GF-D8 (cell line): ENCODE measurements at regions not wholly inside any gene's neighbourhood (a gene's known extent, or its start where the extent isn't known, plus 50 kb on each side); places are given as distances from the start of the nearest gene placed in this dataset.
"Not testable (repeated sequence)": the region's sequence is repeated elsewhere in the genome, so short reads cannot be mapped to it uniquely, and the experiment has no call there.

ENCODE experiments used
- DNase-seq: peaks from one replicate; lab custom pipeline; 2025; lab: John Stamatoyannopoulos, UW

DNA sequence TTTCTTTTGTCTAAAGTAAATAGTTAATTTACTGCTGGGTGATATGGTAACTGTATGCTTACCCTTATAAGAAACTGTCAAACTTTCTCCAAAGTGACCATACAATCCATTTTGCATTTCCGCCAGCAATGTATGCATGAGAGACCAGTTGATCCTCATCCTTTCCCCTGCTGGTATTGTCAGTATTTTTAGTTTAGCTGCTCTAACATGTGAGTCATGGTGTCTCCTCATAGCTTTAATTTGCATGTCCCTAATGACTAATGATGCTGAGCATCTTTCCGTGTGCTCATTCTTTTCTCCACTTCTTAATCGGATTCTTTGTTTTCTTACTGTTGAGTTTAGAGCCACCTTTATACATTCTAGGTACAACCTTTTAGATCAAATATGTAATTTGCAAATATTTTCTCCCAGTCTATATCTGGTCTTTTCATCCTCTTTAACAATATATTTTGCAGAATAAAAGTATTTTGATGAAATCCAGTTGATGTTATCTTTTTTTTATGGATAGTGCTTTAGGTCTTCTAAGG is 379.9 kb downstream of the BCL2L11 start:
- DNase-seq, result not testable (repeated sequence)

DNA sequence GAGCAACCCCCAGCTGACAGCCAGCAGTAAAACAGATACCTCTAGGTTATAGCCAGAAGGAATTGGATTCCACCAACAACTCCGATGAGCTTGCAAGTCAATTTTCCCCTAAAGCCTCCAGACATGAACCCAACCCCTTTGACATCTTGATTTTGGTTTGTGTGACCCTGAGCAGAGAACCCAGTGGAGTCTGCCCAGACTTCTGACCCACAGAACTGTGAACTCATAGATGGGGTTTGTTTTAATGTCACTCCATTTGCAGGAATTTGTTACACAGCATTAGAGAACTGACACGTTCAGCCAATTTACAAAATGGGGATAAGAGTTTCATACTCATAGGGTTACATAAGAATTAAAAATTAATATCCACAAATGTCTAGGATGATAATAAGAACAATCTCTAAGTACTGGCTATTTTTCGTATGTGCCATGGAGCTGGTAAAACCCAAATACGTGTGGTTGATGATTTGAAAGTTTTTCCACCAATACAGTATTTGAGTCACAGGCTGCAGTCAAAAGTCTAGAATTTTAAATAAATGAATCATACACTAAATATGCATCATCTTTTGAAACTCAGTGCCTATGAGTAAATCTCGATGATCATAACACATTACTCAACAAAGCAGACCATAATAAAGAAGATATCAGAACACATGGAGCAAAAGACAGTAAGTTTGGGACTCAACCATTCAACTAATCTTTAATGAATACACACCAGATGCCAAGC is 380.0 kb downstream of the ANAPC1 start:
- DNase-seq, result not testable (repeated sequence)

DNA sequence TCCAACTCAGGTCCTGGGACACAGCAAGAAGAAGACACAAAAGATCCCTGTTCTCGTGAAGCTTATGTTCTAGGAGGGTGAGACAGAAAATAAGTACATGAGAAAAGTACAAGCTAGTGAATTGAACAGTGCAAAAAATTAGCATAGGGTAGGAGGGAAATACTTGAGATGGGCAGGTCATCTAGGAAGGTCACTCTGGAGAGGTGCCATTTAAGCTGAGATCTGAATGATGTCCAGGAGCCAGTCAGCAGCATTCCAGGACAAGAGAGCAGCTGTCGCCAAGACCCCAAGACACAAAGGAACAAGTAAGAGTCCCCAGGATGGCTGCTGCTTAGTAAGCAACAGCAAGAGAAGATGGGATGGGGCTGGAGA is 379.4 kb downstream of the ANAPC1 start:
- DNase-seq, result not testable (repeated sequence)

DNA sequence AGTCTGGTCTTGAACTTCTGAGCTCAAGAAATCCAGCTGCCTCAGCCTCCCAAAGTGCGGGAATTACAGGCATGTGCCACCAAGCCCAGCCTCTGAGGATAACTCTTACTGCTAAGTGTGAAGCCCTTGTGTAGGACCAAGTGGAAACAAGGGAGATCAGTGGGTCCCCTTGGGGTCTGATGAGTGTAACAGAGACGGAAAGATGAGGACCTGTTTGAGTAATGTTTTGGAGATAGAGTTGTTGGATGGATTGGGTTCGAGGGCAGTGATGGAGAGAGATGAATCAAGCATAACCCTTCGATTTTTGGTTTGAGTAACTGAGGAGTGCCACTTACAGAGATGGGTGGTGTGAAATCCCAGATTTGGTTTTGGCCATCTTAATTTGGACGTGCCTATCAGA is 378.7 kb downstream of the ANAPC1 start:
- not testable (repeated sequence) for DNase-seq

DNA sequence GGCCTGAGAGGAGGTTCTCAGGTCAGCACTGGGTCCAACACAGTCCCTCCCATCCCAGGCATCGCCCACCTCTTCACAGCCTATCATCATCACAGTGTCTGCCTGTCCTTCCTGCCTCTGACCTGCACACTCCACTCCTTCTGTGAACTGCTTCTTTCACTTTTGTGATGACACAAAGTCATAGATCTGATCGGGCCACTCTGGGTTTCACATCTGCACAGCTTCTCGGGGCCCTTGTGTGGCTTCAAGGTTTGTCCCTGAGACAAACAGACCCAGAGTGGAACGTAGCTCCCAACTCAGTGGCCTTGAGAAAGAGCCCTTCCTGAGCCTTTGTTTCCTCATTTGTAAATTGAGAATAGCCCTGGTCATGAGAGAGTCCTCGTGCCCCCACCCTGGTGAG is 377.1 kb downstream of the ANAPC1 start:
- DNase-seq, result not testable (repeated sequence)

DNA sequence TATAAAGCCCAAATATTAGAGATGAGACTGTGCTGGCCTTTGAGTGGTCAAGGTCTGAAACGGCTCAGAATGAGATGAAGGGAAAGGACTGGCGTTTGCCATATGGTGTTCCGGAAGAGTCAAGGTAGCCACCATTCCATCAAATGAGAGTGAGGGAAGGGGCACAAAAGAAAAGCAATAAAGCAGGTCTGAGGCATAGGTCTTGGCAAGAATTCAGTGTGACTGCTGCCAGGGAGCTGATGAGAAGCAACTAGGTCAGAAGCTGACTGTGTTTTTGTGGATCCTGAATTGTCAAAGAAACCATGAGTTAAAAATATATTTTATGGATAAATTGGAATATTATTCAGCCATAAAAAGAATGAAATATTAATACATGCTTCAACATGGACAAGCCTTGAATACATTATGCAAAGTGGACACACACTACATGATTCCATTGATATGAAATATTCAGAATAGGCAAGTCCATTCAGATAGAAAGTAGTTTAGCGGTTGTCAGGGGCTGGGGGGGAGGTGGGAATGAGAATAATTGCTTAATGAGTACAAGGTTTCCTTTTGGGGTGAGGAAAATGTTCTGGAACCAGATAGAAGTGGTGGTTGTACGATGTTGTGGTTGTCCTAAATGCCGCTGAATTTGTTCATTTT is 374.6 kb downstream of the ANAPC1 start:
- DNase-seq, result not testable (repeated sequence)

DNA sequence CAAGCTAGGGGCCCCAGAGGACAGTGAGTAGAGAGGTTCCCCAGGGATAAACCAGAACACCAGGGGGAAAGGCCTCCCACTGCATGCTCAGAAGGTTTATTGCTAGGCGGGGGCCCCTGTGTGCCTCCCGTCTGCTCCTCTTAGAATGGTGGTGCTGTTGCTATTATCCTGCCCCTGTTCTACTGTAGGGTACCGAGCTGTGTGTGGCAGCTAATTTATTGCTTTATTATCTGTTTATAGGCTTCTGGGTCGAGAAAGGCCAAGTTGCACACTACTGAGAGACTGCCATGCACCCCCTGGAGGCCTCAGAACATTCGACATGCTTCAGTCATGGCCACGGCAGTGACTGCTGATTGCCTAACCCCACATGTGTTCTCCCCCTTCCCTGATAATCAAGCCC is 373.6 kb downstream of the ANAPC1 start:
- DNase-seq, result not testable (repeated sequence)

DNA sequence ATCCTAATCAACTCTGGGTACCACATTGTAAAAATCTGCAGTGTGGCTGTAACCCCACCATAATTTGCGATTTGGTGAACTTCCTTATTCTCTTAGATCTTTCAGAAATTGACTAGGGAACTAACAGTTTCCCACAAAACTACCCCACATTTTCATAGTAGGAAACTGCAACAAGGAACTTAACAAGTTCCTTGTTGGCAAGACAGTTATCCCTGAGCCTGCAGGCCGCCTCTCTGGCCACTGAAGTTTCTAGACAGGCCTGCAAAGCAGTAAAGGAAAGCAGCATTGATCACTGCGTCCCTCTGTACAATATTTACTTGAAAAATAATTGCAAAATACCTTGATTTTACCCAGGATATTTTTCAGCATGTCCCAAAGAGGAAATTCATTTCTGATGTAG is 372.9 kb downstream of the ANAPC1 start:
- DNase-seq, result not testable (repeated sequence)

DNA sequence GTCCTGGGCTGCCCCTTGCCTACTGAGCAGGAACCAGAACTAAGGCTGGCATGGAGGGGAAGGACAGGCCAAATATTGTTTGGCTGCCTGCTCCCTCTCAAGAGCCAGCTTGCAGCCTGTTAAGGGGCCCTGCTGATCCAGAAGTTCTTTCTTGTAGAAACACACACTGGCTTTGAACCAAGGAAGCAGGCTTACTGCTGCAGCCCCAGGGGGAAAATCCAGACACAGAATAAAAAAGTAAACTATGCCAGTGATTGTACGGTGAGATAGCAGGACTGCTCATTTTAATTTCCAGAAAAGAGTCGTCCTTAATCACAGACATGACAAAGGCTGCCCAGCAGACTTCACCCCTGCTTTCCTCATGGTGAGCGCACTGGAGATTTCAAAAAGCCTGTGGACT is 371.6 kb downstream of the ANAPC1 start:
- DNase-seq, result not testable (repeated sequence)

DNA sequence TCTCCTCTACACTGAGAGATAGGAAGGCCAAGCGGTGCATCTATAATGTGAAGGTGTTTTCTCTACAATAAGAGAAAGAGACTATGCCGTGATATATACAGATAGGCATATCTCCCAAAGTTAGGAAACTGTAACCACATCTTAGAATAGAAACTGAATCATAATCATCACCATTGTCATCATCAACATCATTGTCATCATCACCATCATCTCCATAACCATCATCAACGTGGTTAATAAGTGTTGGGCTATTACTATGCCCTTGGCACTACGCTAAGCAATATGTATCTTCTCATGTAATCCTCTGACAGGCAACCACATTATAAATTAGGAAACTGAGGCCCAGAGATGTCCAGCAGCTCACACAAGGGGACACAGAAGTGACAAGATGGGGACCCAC is 369.9 kb downstream of the ANAPC1 start:
- DNase-seq, result not testable (repeated sequence)

DNA sequence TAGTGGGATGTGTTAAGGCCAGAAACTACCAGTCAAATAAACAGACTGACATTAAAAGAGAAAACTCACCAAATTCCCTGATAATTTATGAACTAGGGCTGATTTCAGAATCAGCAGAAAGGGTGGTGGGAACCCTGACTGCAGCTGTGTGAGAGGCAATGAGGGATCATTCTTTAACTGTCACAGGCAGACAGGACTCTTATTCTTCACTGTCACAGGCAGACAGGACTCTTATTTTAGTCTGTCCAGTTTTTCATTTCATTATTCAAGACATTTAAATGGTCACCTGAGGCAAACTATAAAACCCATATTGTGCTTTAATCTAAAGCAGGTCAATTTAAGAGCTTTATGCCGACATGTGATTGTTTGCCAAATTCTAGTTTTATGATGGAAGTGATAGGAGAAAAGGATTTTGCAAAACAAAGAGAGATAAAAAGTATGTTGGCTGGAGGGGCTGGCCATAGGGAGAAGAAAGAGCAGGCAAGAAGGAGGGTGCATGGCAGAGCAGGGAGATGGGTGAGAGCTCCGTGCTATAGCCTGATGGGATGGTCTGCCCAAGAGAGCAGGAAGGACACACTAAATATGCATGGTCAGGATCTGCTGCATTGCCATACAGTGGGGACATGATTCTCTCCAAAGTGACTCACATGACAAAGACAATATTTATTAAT is 366.8 kb downstream of the ANAPC1 start:
- DNase-seq, result not testable (repeated sequence)

DNA sequence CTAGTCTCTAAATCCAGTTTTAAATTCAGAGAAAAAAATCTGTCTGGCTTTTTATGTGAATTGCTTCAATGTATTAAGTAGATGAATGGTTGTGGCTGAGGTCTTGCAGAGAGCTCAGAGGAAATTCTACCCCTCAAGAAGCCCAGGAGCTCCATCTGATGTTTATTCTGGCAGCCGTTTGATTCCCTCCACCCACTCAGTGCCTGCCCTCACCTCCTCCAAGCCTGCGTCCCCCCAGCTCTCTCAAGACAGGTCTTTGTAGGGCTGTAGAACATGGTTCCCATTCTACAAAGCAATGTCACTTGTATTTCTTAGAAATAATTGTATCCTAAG is 366.3 kb downstream of the ANAPC1 start:
- not testable (repeated sequence) for DNase-seq

DNA sequence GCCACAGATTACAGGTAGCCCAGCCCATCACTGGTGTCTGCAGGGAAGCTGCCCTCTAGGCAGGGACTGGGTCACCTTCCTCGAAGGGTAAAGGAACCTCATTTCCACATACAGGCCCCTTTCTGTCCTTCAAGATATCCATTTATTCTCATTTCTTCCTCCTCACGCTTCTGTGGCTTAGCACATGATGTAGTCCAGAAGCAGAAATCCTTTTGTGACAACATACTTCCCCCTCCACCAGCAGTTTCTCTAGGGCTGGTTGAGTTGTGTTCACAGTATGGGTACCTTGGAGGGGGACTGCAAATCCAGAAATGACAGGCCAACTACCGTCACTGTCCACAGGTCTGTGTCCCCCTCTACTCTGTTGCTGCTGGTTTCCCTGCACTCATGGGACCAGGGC is 364.9 kb downstream of the ANAPC1 start:
- no peak for DNase-seq

DNA sequence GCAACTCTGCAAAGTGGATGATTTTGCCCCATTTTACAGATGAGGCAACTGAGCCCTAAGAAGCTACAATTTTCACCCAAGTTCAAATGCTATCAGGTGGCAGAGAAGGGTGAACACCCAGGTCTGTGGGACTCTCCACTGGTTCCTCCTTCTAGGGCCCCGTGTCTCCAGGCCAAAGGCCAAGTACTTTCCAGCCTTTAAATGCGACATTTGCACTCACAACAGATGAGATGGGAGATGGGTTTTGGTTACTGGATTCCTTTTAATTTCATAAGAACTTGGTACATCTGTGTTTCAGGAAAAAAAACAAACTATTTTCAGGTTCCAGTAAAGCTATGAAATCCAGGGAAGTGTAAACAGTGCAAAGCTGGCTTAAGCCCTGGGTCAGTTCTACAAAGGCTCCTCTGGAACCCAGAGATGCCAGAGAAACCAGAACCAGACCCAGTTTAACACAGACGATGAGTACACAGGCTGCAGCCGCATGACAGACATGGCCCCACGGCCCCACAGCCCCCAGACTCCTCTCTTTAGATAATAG is 361.7 kb downstream of the ANAPC1 start:
- no peak for DNase-seq

DNA sequence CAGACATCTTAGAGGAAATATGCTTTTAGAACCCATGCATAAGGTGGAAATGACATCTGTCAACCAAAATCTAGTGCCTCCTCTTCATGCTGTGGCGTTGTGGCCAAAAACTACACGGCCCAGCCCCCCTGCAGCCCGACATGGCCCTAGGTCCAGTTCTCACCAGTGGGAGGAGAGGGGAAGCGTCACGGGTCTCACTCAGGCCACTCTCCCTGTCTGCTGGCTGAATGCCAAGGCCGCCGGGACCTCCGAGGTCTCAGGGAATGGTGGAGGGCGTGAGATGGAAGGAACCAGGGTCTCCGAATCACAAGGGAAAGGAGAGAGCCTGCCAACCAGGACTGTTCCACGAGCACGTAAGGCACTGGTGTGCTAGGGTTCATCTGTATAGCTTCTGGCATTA is 361.0 kb downstream of the ANAPC1 start:
- no peak for DNase-seq

DNA sequence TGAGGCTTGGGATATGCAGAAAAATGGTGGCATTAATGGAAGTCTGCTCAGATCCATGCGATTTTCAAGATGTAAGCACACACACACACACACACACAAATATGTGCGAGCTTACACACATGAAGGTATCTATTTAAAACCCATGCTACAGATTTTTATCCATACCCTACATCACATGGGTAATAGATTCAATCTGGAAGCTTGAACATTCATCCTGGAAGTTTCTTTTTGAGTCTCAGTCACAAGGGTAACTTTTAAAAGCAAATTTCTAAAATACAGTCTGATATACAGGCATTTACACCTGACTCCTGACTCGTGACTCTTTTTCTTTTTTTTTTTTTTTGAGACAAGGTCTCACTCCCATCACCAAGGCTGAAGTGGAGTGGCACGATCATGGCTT is 359.0 kb downstream of the ANAPC1 start:
- not testable (repeated sequence) for DNase-seq

DNA sequence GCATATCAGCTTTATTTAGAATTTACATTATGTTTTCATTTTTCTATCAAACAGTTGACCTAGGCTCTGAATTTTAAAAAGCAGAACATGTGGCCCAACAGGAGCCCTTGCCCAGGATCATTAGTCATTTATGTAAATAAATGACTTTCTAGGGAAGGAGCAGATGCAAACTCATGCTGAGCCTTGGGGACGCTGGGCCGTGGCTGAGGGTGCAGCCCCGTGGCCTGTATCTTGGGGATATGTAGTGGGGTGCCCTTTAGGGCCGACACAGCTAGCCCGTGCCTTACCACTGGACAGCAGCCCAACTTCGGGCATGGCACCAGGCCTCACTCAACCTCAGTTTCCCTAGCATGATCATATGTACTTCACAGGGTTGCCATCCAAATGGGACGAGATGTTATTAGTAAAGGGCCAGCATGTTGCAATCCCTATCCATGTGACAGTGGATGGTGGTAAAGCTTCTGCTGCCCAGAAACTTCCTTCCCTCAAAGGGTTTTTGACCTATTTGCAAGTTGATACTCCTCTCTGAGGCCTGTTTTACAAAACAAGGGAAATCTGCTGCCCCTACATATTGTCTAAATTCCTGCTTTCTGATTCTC is 357.9 kb downstream of the ANAPC1 start:
- not testable (repeated sequence) for DNase-seq

DNA sequence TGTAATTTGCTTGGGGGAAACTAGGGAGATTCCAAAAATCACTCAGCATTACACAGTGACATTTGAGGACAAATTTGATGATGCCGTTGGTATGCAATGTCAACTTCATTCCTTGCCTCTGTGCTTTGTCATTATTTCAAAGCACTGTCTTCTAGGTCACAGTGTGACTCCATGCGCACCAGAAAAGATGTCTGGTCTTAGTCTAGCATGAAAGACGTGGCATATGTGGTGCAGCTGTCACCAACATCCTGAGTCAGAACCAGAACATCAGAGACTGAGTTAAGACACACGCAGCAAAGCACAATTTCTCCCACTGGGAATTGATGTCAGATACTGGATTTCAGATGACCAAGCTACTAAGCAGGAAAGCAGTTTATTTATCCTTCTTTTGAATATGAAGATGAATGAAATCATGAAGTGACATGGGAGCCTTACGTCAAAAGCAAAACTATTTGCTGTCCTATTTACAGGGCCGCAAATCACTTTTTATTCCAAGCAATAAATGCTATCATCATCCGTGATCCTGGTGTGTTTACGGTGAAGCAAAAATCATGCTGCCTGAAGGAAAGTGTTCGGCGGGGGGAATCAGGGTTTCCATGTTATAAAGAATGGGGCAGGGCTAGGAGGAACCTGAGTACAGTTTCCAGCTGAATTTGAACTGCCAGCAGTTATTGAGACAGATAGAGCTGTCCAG is 356.1 kb downstream of the ANAPC1 start:
- not testable (repeated sequence) for DNase-seq

DNA sequence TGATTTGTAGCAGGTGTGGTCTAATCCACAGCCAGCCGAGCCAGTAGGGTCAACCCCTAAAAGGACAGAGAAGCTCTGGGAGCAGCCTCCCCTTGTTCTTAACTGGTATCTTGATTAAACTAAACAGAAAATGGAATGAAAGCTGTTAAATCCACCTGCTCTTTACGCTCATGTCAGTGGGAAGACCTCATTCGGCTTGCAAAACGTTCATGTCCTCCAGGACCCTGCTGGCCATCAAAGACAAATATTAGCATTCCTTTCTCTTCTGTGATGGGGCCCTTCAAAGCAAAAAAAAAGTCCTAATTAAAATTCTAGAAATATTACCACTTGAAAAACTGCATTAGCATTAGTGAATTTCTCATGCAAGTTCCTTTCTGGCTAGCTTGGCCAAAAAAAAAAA is 355.0 kb downstream of the ANAPC1 start:
- DNase-seq, result not testable (repeated sequence)

DNA sequence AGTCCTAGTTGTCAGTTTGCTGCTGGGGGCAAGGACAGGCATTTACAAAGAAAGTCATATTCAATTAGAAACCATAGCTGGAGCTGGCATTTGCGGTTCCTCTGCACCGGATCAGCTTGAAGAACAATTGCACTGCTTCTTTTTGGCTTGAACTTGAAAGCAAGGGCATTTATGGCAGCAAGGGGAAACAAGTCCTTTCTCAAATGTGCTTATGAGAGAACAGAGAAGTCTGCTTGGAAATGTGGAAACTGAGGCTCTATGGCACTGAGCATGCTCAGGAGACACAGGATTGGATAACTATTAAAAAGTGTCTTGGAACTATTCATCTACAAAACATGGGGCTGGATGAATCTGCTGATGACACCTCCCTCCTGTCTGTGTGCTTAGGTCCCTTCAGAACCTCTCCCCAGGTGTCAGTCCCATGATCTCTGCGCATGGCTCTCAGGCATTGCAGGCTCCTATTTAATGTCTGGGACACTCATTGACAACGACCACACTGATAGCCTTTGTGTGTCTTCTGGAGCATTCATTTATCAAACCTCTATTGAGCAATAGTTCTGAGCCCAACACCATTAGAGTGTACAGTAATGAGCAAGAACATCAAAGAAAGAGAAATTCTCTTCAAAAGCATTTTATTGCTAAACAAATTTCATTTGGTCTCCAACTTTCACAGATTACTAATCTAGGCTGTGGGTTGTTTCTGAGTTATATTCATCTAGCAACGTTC is 353.6 kb downstream of the ANAPC1 start:
- DNase-seq, result not testable (repeated sequence)
